K562 (cell line): ENCODE measurements at regions not wholly inside any gene's neighbourhood (a gene's known extent, or its start where the extent isn't known, plus 50 kb on each side); places are given as distances from the start of the nearest gene placed in this dataset.

Experiments
- ATF7 ChIP-seq: fragments of 450-650 bp; IDR thresholded peaks from 2 replicates; pipeline ENCODE4 v1.7.1; 2014; ENCODE audit warnings: mild to moderate bottlenecking, moderate library complexity
- CUX1 ChIP-seq: fragments of 200-800 bp; sonication (Bioruptor generic); IDR thresholded peaks from 2 replicates; pipeline ENCODE4 v1.6.1; 2016; ENCODE audit warnings: missing genetic modification characterization, missing compliant biosample characterization
- DMBX1 ChIP-seq: fragments of 250-450 bp; sonication (Bioruptor Pico); IDR thresholded peaks from 2 replicates; pipeline ENCODE4 v1.8.0; 2022; ENCODE audit warnings: inconsistent platforms, mild to moderate bottlenecking, moderate library complexity, borderline replicate concordance
- E2F8 ChIP-seq: fragments of 450-650 bp; IDR thresholded peaks from 2 replicates; pipeline ENCODE4 v1.7.1; 2018; ENCODE audit warnings: mild to moderate bottlenecking, low read depth; ENCODE audit not compliant: partially characterized antibody
- GABPA ChIP-seq: fragments of 200-800 bp; sonication (Bioruptor generic); conservative IDR thresholded peaks from 2 replicates; pipeline ENCODE4 v1.6.1; 2016; ENCODE audit warnings: low read depth, missing genetic modification characterization, missing compliant biosample characterization
- TFAP4 ChIP-seq: sonication (generic); formaldehyde crosslinking; IDR thresholded peaks from 2 replicates; pipeline ENCODE4 v1.8.0; 2022; ENCODE audit warnings: missing genetic modification reagents, mild to moderate bottlenecking, moderate library complexity, borderline replicate concordance
- ZBTB43 ChIP-seq: sonication (generic); formaldehyde crosslinking; IDR thresholded peaks from 2 replicates; pipeline ENCODE4 v1.8.0; 2023; ENCODE audit warnings: mild to moderate bottlenecking, missing genetic modification reagents
- ZBTB7A ChIP-seq: IDR thresholded peaks from 2 replicates; pipeline ENCODE4 v1.6.1; 2011; ENCODE audit warnings: low read depth, mild to moderate bottlenecking, low read length, moderate library complexity, borderline replicate concordance; ENCODE audit not compliant: control insufficient read depth

GRCh38 chr1:244322791-244323521, 128.8 kb downstream of the ADSS2 start (continued):
- TF ChIP-seq CUX1, result no peak
- TF ChIP-seq E2F8, result no peak
- peak; percentile 9; the same call in 1 of the 2 replicates for TF ChIP-seq DMBX1 (CRISPR knock-in tag)
- no peak for TF ChIP-seq ZBTB43
- no peak for TF ChIP-seq TFAP4 (CRISPR knock-in tag)
- TF ChIP-seq ZBTB7A, result no peak
- TF ChIP-seq ATF7, result peak; percentile 69; the same call in 1 of the 2 replicates
- no peak; the same call in 1 of the 2 replicates for TF ChIP-seq GABPA
